DOHH2 (cell line): ENCODE measurements at regions not wholly inside any gene's neighbourhood (a gene's known extent, or its start where the extent isn't known, plus 50 kb on each side); places are given as distances from the start of the nearest gene placed in this dataset.

Source experiments
- H3F3A ChIP-seq: fragments of 200-600 bp; sonication (generic), shearing (Covaris generic); 2 replicates; pipeline ENCODE4 v1.6.0; 2016; ENCODE audit warnings: antibody characterized with exemption, mild to moderate bottlenecking; ENCODE audit not compliant: control insufficient read depth, insufficient read depth
- H3K27ac ChIP-seq: fragments of 200-600 bp; sonication (generic); 2 replicates; pipeline ENCODE4 v1.5.1; 2014; ENCODE audit warnings: low read depth, mild to moderate bottlenecking, low read length, moderate library complexity
- H3K27me3 ChIP-seq: fragments of 200-600 bp; sonication (generic); 2 replicates; pipeline ENCODE4 v1.6.1; 2014; ENCODE audit warnings: mild to moderate bottlenecking, low read length, mixed read lengths; ENCODE audit not compliant: control insufficient read depth
- H3K36me3 ChIP-seq: fragments of 200-600 bp; sonication (generic); 2 replicates; pipeline ENCODE4 v1.6.1; 2014; ENCODE audit warnings: mild to moderate bottlenecking, low read length, moderate library complexity, mixed read lengths; ENCODE audit not compliant: control insufficient read depth
- H3K4me1 ChIP-seq: fragments of 200-600 bp; sonication (generic); 2 replicates; pipeline ENCODE4 v1.6.1; 2014; ENCODE audit warnings: mild to moderate bottlenecking, low read length, mixed read lengths; ENCODE audit not compliant: control insufficient read depth
- H3K4me2 ChIP-seq: fragments of 200-600 bp; sonication (generic); 2 replicates; pipeline ENCODE4 v1.6.0; 2014; ENCODE audit warnings: mild to moderate bottlenecking, low read length, moderate library complexity
- H3K4me3 ChIP-seq: fragments of 200-600 bp; sonication (generic); 2 replicates; pipeline ENCODE4 v1.5.1; 2014; ENCODE audit warnings: mild to moderate bottlenecking, low read length, mixed read lengths
- H3K79me2 ChIP-seq: fragments of 200-600 bp; sonication (generic); 2 replicates; pipeline ENCODE4 v1.6.1; 2014; ENCODE audit warnings: mild to moderate bottlenecking, low read length, mixed read lengths; ENCODE audit not compliant: control insufficient read depth
- H3K9me2 ChIP-seq: fragments of 200-600 bp; sonication (generic); replicated peaks from 2 replicates; pipeline ENCODE4 v1.6.1; 2014; ENCODE audit warnings: mild to moderate bottlenecking, low read length, mixed read lengths; ENCODE audit not compliant: control insufficient read depth
- H3K9me3 ChIP-seq: fragments of 200-600 bp; sonication (generic); 2 replicates; pipeline ENCODE4 v1.6.1; 2014; ENCODE audit warnings: antibody characterized with exemption, low read length, mixed read lengths; ENCODE audit not compliant: control insufficient read depth, insufficient read depth
- H4K20me1 ChIP-seq: fragments of 200-600 bp; sonication (generic); 2 replicates; pipeline ENCODE4 v1.6.0; 2014; ENCODE audit warnings: low read depth, mild to moderate bottlenecking, antibody characterized with exemption, low read length, moderate library complexity; ENCODE audit not compliant: control insufficient read depth, insufficient read depth
- CTCF ChIP-seq: fragments of 200-600 bp; sonication (generic); IDR thresholded peaks from one replicate; pipeline ENCODE4 v1.5.1; 2014; ENCODE audit warnings: antibody characterized with exemption, mild to moderate bottlenecking, low read depth, low read length; ENCODE audit not compliant: poor library complexity, severe bottlenecking
- EZH2phosphoT487 ChIP-seq: fragments of 200-600 bp; sonication (generic); IDR thresholded peaks from 2 replicates; pipeline ENCODE4 v1.6.1; 2017; ENCODE audit warnings: borderline replicate concordance, mild to moderate bottlenecking, antibody characterized with exemption, low read length, moderate library complexity, mixed read lengths

- Histone ChIP-seq H3K4me1 (no peaks in the 10 kb centered on the region), H3K9me2 (no peaks in the 10 kb centered on the region), H3K4me3 (no peak overlapping the region), H3K36me3 (no peaks in the 10 kb centered on the region), H3K27me3 (no peaks in the 10 kb centered on the region), H3F3A (no peaks in the 10 kb centered on the region), H3K4me2 (no peak overlapping the region), H4K20me1 (no peaks in the 10 kb centered on the region), H3K27ac (no peak overlapping the region), H3K9me3 (no peaks in the 10 kb centered on the region), H3K79me2 (no peaks in the 10 kb centered on the region)
- TF ChIP-seq CTCF, result no peak
- TF ChIP-seq EZH2phosphoT487, result no peak
These were observed 91.5 kb upstream of the FGF3 start for GRCh38 chr11:69910519-69911309.

GRCh38 chr11:69911310-69912160, 92.3 kb upstream of the FGF3 start:
- H3K4me2 ChIP-seq, result no peak overlapping the region

GRCh38 chr11:69912161-69912910, 93.1 kb upstream of the FGF3 start:
- H3K4me1 ChIP-seq, result no peaks in the 10 kb centered on the region
- no peak for TF ChIP-seq CTCF
- no peak for TF ChIP-seq EZH2phosphoT487
- H3K79me2 ChIP-seq, result no peaks in the 10 kb centered on the region
- H3K27me3 ChIP-seq, result no peaks in the 10 kb centered on the region
- no peak overlapping the region for H3K4me3 ChIP-seq
- no peaks in the 10 kb centered on the region for H3F3A ChIP-seq
- no peak overlapping the region for H3K4me2 ChIP-seq
- H3K9me3 ChIP-seq, result no peaks in the 10 kb centered on the region
- no peaks in the 10 kb centered on the region for H3K9me2 ChIP-seq
- H3K36me3 ChIP-seq, result no peaks in the 10 kb centered on the region
- no peak overlapping the region for H3K27ac ChIP-seq
- H4K20me1 ChIP-seq, result no peaks in the 10 kb centered on the region

More at GRCh38 chr11:69911310-69912160, 92.3 kb upstream of the FGF3 start:
- Histone ChIP-seq H4K20me1 (no peaks in the 10 kb centered on the region), H3K27ac (no peak overlapping the region), H3K9me3 (no peaks in the 10 kb centered on the region), H3K27me3 (no peaks in the 10 kb centered on the region), H3K4me1 (no peaks in the 10 kb centered on the region), H3K9me2 (no peaks in the 10 kb centered on the region), H3F3A (no peaks in the 10 kb centered on the region), H3K4me3 (no peak overlapping the region), H3K36me3 (no peaks in the 10 kb centered on the region), H3K79me2 (no peaks in the 10 kb centered on the region)
- TF ChIP-seq CTCF, result no peak
- no peak for TF ChIP-seq EZH2phosphoT487
